ENCODE measurements at regions not wholly inside any gene's neighbourhood (a gene's known extent, or its start where the extent isn't known, plus 50 kb on each side); places are given as distances from the start of the nearest gene placed in this dataset.

GRCh38 chrX:148314876-148315275, 185.5 kb upstream of the AFF2 start:
- TF ChIP-seq CTCF (IDR thresholded peaks at IDR 0.05), result no peak
- TF ChIP-seq POLR2AphosphoS5 (IDR thresholded peaks at IDR 0.05), result no peak
- TF ChIP-seq POLR2A (IDR thresholded peaks at IDR 0.05; ENCODE audit: low read depth), result no peak
- TF ChIP-seq EP300 (IDR thresholded peaks at IDR 0.05), result no peak
